ENCODE measurements at regions not wholly inside any gene's neighbourhood (a gene's known extent, or its start where the extent isn't known, plus 50 kb on each side); places are given as distances from the start of the nearest gene placed in this dataset.
"Not testable (repeated sequence)": the region's sequence is repeated elsewhere in the genome, so short reads cannot be mapped to it uniquely, and the experiment has no call there.

DNA sequence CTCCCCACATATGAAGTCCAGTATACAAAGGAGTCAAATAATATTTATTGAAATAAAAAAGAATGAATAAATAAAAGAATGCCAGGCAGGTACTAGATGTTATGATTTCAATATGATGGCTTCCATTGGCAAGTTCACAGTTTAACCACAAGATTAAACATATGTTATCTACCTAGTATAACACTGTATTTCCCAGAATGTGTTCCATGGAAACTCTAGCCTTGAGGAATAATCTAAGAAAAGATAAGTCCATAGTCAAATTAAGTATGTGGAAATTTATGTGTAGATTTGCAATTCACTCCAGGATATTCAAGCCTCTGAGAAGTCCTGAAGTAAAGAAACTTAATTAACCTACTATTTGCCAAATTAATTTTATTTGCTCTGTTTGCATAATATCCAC is 71.1 kb upstream of the FMNL2 start:
- SMC1A ChIA-PET (ENCODE audit: uncharacterized antibody, unreplicated experiment) = no interaction called here
- CTCF ChIA-PET = interaction anchor here (0.6 kb wide), 1 partner anchor 68 kb away, joined by 3 read pairs; no protein-coding TSS in a partner anchor
- Histone ChIP-seq H3K79me2 (ENCODE audit: control insufficient read depth, insufficient read depth, low read length) (no peaks in the 10 kb centered on the region), H3K36me3 (ENCODE audit: control insufficient read depth in 2 of 2, insufficient read depth in 2 of 2, low read length in 1 of 2) (no peaks in the 10 kb centered on the region), H3K4me1 (ENCODE audit: control insufficient read depth, insufficient read depth, low read length) (no peaks in the 10 kb centered on the region), H3K4me3 (no peak overlapping the region), H3K4me2 (ENCODE audit: control insufficient read depth, insufficient read depth) (no peak overlapping the region), H2AFZ (ENCODE audit: control insufficient read depth, low read depth, low read length) (no peak overlapping the region), H3K9me3 (replicated peaks; ENCODE audit: control insufficient read depth, insufficient read depth, low read length) (no peaks in the 10 kb centered on the region), H4K20me1 (ENCODE audit: control insufficient read depth, insufficient read depth) (no peaks in the 10 kb centered on the region), H3K27me3 (replicated peaks in 1 of 2; ENCODE audit: control insufficient read depth in 2 of 2, insufficient read depth in 2 of 2, low read length in 1 of 2) (no peaks in the 10 kb centered on the region; a peak in 1 of 4 replicates), H3K9ac (ENCODE audit: control insufficient read depth, insufficient read depth, low read length) (no peak overlapping the region), H3K27ac (ENCODE audit: control insufficient read depth, insufficient read depth) (no peak overlapping the region)
- TF ChIP-seq EGR1 (IDR thresholded peaks at IDR 0.05; ENCODE audit: borderline replicate concordance in 1 of 2, low read depth in 2 of 2, low read length in 2 of 2) = no peak
- TF ChIP-seq SUPT20H (IDR thresholded peaks at IDR 0.05; ENCODE audit: borderline replicate concordance, control insufficient read depth, low read depth, low read length) = no peak
- TF ChIP-seq, protein P1, sequence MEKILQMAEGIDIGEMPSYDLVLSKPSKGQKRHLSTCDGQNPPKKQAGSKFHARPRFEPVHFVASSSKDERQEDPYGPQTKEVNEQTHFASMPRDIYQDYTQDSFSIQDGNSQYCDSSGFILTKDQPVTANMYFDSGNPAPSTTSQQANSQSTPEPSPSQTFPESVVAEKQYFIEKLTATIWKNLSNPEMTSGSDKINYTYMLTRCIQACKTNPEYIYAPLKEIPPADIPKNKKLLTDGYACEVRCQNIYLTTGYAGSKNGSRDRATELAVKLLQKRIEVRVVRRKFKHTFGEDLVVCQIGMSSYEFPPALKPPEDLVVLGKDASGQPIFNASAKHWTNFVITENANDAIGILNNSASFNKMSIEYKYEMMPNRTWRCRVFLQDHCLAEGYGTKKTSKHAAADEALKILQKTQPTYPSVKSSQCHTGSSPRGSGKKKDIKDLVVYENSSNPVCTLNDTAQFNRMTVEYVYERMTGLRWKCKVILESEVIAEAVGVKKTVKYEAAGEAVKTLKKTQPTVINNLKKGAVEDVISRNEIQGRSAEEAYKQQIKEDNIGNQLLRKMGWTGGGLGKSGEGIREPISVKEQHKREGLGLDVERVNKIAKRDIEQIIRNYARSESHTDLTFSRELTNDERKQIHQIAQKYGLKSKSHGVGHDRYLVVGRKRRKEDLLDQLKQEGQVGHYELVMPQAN (conservative IDR thresholded peaks at IDR 0.05) = no peak
- TF ChIP-seq RB1 (IDR thresholded peaks at IDR 0.05; ENCODE audit: borderline replicate concordance) = no peak
- no peak for TF ChIP-seq SMAD5 (IDR thresholded peaks at IDR 0.05; ENCODE audit: low read depth)
- no peak for TF ChIP-seq NFYB (IDR thresholded peaks at IDR 0.05; ENCODE audit: insufficient read depth, low read depth, low read length)
- in situ Hi-C loops (cut with MboI) (no loop called here), intact Hi-C loops (cut with micrococcal nuclease; ENCODE audit: unreplicated experiment) (no loop called here)
- DNase-seq (ENCODE audit: low read depth, low spot score) (no peak), ATAC-seq (no peak), FAIRE-seq (no peak)
- POLR2A ChIA-PET = no interaction called here
- RAD21 ChIA-PET (ENCODE audit: unreplicated experiment) = interaction anchor here (0.8 kb wide), 1 partner anchor 22 kb away, joined by 3 read pairs; no protein-coding TSS in a partner anchor
- no TSS peak for BruUV-seq (replicated peaks)

DNA sequence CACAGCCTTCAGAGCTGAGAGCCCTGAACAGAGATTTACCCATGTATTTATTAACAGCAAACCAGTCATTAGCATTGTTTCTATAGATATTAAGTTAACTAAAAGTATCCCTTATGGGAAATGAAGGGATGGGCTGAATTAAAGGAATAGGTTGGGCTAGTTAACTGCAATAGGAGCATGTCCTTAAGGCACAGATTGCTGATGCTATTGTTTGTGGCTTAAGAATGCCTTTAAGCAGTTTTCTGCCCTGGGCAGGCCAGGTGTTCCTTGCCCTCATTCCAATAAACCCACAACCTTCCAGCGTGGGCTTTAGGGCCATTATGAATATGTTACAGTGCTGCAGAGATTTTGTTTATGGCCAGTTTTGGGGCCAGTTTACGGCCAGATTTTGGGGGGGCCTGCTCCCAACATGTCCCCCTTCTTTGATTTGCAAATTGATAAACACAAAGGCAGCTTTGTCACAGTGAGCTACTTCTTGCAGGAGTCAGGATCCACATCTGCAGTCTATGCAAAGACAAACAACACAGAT is 61.2 kb upstream of the FMNL2 start:
- H3K9me3 ChIP-seq (replicated peaks; ENCODE audit: control insufficient read depth, insufficient read depth, low read length); BruUV-seq (replicated peaks); H3K4me3 ChIP-seq; DNase-seq (ENCODE audit: low read depth, low spot score); intact Hi-C loops (cut with micrococcal nuclease; ENCODE audit: unreplicated experiment); H3K79me2 ChIP-seq (ENCODE audit: control insufficient read depth, insufficient read depth, low read length); H4K20me1 ChIP-seq (ENCODE audit: control insufficient read depth, insufficient read depth); H3K36me3 ChIP-seq (ENCODE audit: control insufficient read depth in 2 of 2, insufficient read depth in 2 of 2, low read length in 1 of 2); POLR2A ChIA-PET; SMC1A ChIA-PET (ENCODE audit: uncharacterized antibody, unreplicated experiment); RAD21 ChIA-PET (ENCODE audit: unreplicated experiment); H3K4me1 ChIP-seq (ENCODE audit: control insufficient read depth, insufficient read depth, low read length); FAIRE-seq; H2AFZ ChIP-seq (ENCODE audit: control insufficient read depth, low read depth, low read length); H3K9ac ChIP-seq (ENCODE audit: control insufficient read depth, insufficient read depth, low read length); CTCF ChIA-PET; H3K27ac ChIP-seq (ENCODE audit: control insufficient read depth, insufficient read depth); H3K27me3 ChIP-seq (replicated peaks in 1 of 2; ENCODE audit: control insufficient read depth in 2 of 2, insufficient read depth in 2 of 2, low read length in 1 of 2); in situ Hi-C loops (cut with MboI); H3K4me2 ChIP-seq (ENCODE audit: control insufficient read depth, insufficient read depth); ATAC-seq: not testable (repeated sequence)
- WGBS (ENCODE audit: insufficient coverage, insufficient replicate concordance, low lambda C conversion rate, missing lambda C conversion rate) = 19% methylated on average over 2 of the region's 2 CpGs

DNA sequence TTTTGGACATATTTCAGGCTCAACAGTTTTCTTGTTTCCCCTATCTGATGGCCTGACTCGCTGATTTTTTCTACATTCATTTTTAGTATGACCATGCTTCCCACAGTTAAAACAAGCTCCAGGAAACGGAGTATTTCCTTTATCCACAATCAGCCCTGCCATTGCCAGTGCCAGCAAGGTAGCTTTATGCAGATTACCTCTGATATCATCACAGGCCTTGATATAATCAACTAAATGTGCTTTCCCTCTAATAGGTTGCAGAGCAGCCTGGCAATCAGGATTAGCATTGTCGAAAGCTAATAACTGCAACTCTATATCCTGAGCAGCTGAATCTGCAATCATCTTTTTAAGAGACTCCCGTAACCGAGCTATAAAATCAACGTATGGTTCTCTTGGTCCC is 57.1 kb upstream of the FMNL2 start:
- CTCF ChIA-PET; H3K4me1 ChIP-seq (ENCODE audit: control insufficient read depth, insufficient read depth, low read length); H4K20me1 ChIP-seq (ENCODE audit: control insufficient read depth, insufficient read depth); POLR2A ChIA-PET; BruUV-seq (replicated peaks); FAIRE-seq; H3K4me2 ChIP-seq (ENCODE audit: control insufficient read depth, insufficient read depth); H3K27me3 ChIP-seq (replicated peaks in 1 of 2; ENCODE audit: control insufficient read depth in 2 of 2, insufficient read depth in 2 of 2, low read length in 1 of 2); H3K9me3 ChIP-seq (replicated peaks; ENCODE audit: control insufficient read depth, insufficient read depth, low read length); H3K9ac ChIP-seq (ENCODE audit: control insufficient read depth, insufficient read depth, low read length); H3K36me3 ChIP-seq (ENCODE audit: control insufficient read depth in 2 of 2, insufficient read depth in 2 of 2, low read length in 1 of 2); H3K79me2 ChIP-seq (ENCODE audit: control insufficient read depth, insufficient read depth, low read length); H3K4me3 ChIP-seq; intact Hi-C loops (cut with micrococcal nuclease; ENCODE audit: unreplicated experiment); H2AFZ ChIP-seq (ENCODE audit: control insufficient read depth, low read depth, low read length); RAD21 ChIA-PET (ENCODE audit: unreplicated experiment); DNase-seq (ENCODE audit: low read depth, low spot score); H3K27ac ChIP-seq (ENCODE audit: control insufficient read depth, insufficient read depth); in situ Hi-C loops (cut with MboI); ATAC-seq: not testable (repeated sequence)
- WGBS (ENCODE audit: insufficient coverage, insufficient replicate concordance, low lambda C conversion rate, missing lambda C conversion rate) = 36% methylated on average over 6 of the region's 6 CpGs
- SMC1A ChIA-PET (ENCODE audit: uncharacterized antibody, unreplicated experiment) = interaction anchor here (1.1 kb wide), 1 partner anchor 14 kb away, joined by 4 read pairs; no protein-coding TSS in a partner anchor
